ENCODE measurements at regions not wholly inside any gene's neighbourhood (a gene's known extent, or its start where the extent isn't known, plus 50 kb on each side); places are given as distances from the start of the nearest gene placed in this dataset.
"Not testable (repeated sequence)": the region's sequence is repeated elsewhere in the genome, so short reads cannot be mapped to it uniquely, and the experiment has no call there.

DNA sequence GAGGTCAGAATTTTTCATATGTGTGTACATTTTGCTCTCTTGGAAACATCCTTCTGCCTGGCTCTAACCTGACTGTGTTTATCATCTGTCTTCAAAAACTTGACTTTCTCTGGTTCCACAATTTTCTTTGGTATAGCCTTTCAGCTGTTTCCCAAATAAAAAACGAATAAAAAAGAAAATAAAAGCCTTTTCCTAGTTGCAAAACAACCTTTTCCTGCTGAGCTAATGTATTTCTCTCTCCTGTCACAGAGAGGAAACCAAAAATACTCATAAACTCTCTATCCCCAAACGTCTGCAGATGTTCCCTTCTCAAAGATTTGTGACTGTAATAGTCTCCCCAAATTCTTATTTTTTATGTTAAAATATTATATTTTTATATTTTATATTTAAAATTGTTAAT, 505.3 kb upstream of the SLC39A10 start:
- H4K20me1 ChIP-seq (ENCODE audit: insufficient read depth, low read depth, low read length), result no peaks in the 10 kb centered on the region
- no peak overlapping the region for H3K4me3 ChIP-seq (ENCODE audit: low read length)
- no peaks in the 10 kb centered on the region for H3K9me3 ChIP-seq (ENCODE audit: low read length)
- no peak overlapping the region for H3K27ac ChIP-seq (ENCODE audit: low read length)
- no peaks in the 10 kb centered on the region for H3K36me3 ChIP-seq (ENCODE audit: insufficient read depth, low read length)
- DNase-seq, result no peak
- H3K9ac ChIP-seq (ENCODE audit: low read length), result no peak overlapping the region
- no peak overlapping the region for H3K4me2 ChIP-seq (ENCODE audit: low read depth, low read length, poor library complexity, severe bottlenecking)
- no peaks in the 10 kb centered on the region for H3K27me3 ChIP-seq (ENCODE audit: low read length)
- no peaks in the 10 kb centered on the region for H3K79me2 ChIP-seq (ENCODE audit: low read length)
- no peaks in the 10 kb centered on the region for H3K9me2 ChIP-seq (replicated peaks; ENCODE audit: insufficient read depth, low read length)
- no peak overlapping the region for H2AFZ ChIP-seq (ENCODE audit: low read length)
- H3K4me1 ChIP-seq (ENCODE audit: low read length), result no peaks in the 10 kb centered on the region

DNA sequence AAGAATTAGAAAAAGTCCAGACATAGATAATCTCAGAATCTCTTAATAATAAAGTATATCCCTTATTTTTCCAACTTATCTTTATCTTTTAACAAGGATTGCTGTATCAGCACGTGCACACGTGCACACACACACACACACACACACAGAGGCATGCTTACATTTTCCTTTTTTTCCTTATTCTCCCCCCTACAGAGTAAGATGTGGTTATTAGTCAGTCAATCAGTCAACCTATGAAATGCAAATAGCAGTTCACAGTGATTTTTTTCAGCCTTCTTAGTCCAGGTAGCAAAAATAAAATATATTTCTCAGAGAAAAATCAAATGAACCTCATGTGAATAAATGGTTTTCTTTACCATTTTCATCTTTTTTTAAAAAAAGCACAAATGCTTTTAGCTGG, 506.2 kb upstream of the SLC39A10 start:
- Histone ChIP-seq H3K27ac (ENCODE audit: low read length) (no peak overlapping the region), H3K4me3 (ENCODE audit: low read length) (no peak overlapping the region), H3K36me3 (ENCODE audit: insufficient read depth, low read length) (no peaks in the 10 kb centered on the region), H3K9ac (ENCODE audit: low read length) (no peak overlapping the region), H3K4me1 (ENCODE audit: low read length) (no peaks in the 10 kb centered on the region), H4K20me1 (ENCODE audit: insufficient read depth, low read depth, low read length) (no peaks in the 10 kb centered on the region), H2AFZ (ENCODE audit: low read length) (no peak overlapping the region), H3K27me3 (ENCODE audit: low read length) (no peaks in the 10 kb centered on the region), H3K9me2 (replicated peaks; ENCODE audit: insufficient read depth, low read length) (no peaks in the 10 kb centered on the region), H3K9me3 (ENCODE audit: low read length) (no peaks in the 10 kb centered on the region), H3K79me2 (ENCODE audit: low read length) (no peaks in the 10 kb centered on the region), H3K4me2 (ENCODE audit: low read depth, low read length, poor library complexity, severe bottlenecking) (no peak overlapping the region)
- no peak for DNase-seq

DNA sequence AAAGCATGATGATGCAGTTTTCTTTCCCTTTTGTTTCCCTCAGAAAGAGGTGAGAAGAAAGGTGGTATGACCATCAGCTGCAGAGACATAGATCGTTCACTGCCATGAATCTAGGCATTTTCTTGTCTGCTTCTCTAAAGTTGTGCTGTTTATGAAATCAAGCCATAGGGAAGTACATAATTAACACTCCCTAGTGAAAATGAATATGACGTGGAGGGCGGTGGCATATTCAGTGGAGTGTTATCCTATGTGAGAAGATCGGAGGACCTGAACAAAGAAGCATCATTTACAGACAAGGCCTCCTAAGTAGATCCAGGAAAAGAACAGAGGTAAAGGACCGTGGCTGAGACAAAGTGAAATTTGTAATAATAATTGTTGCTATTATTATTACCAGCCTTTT, 509.0 kb upstream of the SLC39A10 start:
- Histone ChIP-seq H2AFZ (ENCODE audit: low read length) (no peak overlapping the region), H3K27ac (ENCODE audit: low read length) (no peak overlapping the region), H3K79me2 (ENCODE audit: low read length) (no peaks in the 10 kb centered on the region), H3K4me2 (ENCODE audit: low read depth, low read length, poor library complexity, severe bottlenecking) (no peak overlapping the region), H3K9me3 (ENCODE audit: low read length) (no peaks in the 10 kb centered on the region), H4K20me1 (ENCODE audit: insufficient read depth, low read depth, low read length) (no peaks in the 10 kb centered on the region), H3K36me3 (ENCODE audit: insufficient read depth, low read length) (no peaks in the 10 kb centered on the region), H3K9me2 (replicated peaks; ENCODE audit: insufficient read depth, low read length) (no peaks in the 10 kb centered on the region), H3K9ac (ENCODE audit: low read length) (no peak overlapping the region), H3K27me3 (ENCODE audit: low read length) (no peaks in the 10 kb centered on the region), H3K4me3 (ENCODE audit: low read length) (no peak overlapping the region), H3K4me1 (ENCODE audit: low read length) (no peaks in the 10 kb centered on the region)
- DNase-seq, result no peak

DNA sequence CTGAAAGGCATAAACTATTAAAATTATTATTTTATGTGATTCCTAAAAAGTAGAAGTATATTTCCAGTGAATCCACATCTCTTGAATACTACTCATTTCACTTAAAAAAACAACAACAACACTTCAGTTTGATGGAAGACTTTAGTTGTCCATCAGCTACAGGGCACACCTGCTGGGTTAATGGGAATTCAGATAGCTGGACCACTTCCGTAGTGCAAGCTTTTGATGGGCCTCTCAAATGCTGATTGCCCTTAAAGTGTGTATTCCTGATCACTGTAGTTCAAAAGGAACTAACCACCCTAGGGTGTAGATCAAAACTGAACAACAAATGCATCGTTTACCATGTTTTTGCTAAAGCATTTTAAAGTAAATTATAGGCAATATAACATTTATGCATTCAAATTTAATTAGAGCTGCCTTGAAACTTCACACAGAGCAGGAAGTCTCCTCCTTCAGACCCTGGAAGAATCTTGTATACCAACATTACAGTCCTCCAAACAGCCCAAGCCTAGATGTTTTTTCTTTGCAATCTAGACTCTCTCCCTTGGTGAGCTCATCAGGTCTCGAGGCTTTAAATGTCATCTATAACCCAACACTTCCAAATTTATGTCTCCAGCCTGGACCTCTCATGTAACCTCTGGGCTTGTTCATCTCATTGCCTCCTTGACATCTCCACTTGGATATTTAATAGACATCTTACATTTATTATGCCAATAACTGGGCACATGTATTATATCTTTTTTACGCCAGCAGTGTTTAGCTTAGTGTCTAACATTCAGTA, 510.1 kb upstream of the SLC39A10 start:
- no peak overlapping the region for H3K27ac ChIP-seq (ENCODE audit: low read length)
- H3K9me3 ChIP-seq (ENCODE audit: low read length), result no peaks in the 10 kb centered on the region
- no peaks in the 10 kb centered on the region for H3K27me3 ChIP-seq (ENCODE audit: low read length)
- no peak overlapping the region for H3K9ac ChIP-seq (ENCODE audit: low read length)
- DNase-seq, result no peak
- H3K79me2 ChIP-seq (ENCODE audit: low read length), result no peaks in the 10 kb centered on the region
- H4K20me1 ChIP-seq (ENCODE audit: insufficient read depth, low read depth, low read length), result no peaks in the 10 kb centered on the region
- no peaks in the 10 kb centered on the region for H3K9me2 ChIP-seq (replicated peaks; ENCODE audit: insufficient read depth, low read length)
- no peak overlapping the region for H3K4me2 ChIP-seq (ENCODE audit: low read depth, low read length, poor library complexity, severe bottlenecking)
- no peak overlapping the region for H2AFZ ChIP-seq (ENCODE audit: low read length)
- H3K4me3 ChIP-seq (ENCODE audit: low read length), result no peak overlapping the region
- H3K4me1 ChIP-seq (ENCODE audit: low read length), result no peaks in the 10 kb centered on the region
- H3K36me3 ChIP-seq (ENCODE audit: insufficient read depth, low read length), result no peaks in the 10 kb centered on the region

DNA sequence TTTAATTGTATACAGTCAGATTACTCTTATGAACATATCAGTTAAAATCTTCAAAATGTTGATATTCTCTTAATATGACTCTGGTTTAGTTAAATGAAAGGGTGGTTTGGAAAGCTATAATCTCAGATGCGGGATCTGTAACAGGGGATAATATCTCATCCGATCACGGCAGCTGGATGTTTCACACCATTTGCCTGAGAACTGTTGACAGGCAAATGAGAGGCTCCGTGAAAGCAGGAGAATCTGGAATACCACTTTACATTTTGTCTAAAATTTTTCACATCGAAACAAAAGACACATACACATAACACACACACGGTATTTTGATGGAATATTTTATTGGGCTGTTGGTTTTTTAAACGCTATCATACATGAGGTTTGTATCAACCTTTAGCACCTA, 518.6 kb upstream of the SLC39A10 start:
- H3K36me3 ChIP-seq (ENCODE audit: insufficient read depth, low read length), result no peaks in the 10 kb centered on the region
- no peak overlapping the region for H3K4me2 ChIP-seq (ENCODE audit: low read depth, low read length, poor library complexity, severe bottlenecking)
- no peak for DNase-seq
- H3K9me2 ChIP-seq (replicated peaks; ENCODE audit: insufficient read depth, low read length), result no peaks in the 10 kb centered on the region
- H3K27me3 ChIP-seq (ENCODE audit: low read length), result no peaks in the 10 kb centered on the region
- no peak overlapping the region for H3K9ac ChIP-seq (ENCODE audit: low read length)
- H2AFZ ChIP-seq (ENCODE audit: low read length), result no peak overlapping the region
- no peaks in the 10 kb centered on the region for H3K9me3 ChIP-seq (ENCODE audit: low read length)
- no peaks in the 10 kb centered on the region for H3K79me2 ChIP-seq (ENCODE audit: low read length)
- H3K4me1 ChIP-seq (ENCODE audit: low read length), result no peaks in the 10 kb centered on the region
- no peak overlapping the region for H3K27ac ChIP-seq (ENCODE audit: low read length)
- H4K20me1 ChIP-seq (ENCODE audit: insufficient read depth, low read depth, low read length), result no peaks in the 10 kb centered on the region
- no peak overlapping the region for H3K4me3 ChIP-seq (ENCODE audit: low read length)

DNA sequence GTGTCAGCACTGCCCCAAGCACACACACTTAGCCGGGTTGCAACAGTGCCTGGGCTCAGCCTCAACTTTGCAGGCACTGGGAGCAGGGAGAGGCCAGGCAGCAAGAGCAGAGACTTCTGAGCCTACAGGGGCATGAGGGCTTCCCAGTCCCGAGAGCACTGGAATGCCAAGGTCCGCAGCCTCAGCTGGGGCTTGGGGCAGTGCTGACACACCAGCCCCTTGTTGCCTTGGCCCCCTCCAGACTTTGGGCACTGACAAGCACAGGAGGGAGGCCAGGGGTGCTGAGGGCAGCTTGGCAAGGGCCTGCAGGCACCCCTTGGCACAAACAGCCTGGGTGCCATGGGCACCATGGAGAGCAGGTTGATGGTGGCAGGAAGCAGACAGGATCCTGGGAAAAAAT, 531.1 kb upstream of the SLC39A10 start:
- not testable (repeated sequence) for H3K9ac ChIP-seq (ENCODE audit: low read length); H3K4me3 ChIP-seq (ENCODE audit: low read length); DNase-seq; H3K4me2 ChIP-seq (ENCODE audit: low read depth, low read length, poor library complexity, severe bottlenecking); H3K4me1 ChIP-seq (ENCODE audit: low read length); H3K27me3 ChIP-seq (ENCODE audit: low read length); H2AFZ ChIP-seq (ENCODE audit: low read length); H3K79me2 ChIP-seq (ENCODE audit: low read length); H3K27ac ChIP-seq (ENCODE audit: low read length); H3K36me3 ChIP-seq (ENCODE audit: insufficient read depth, low read length); H4K20me1 ChIP-seq (ENCODE audit: insufficient read depth, low read depth, low read length); H3K9me2 ChIP-seq (replicated peaks; ENCODE audit: insufficient read depth, low read length); H3K9me3 ChIP-seq (ENCODE audit: low read length)

DNA sequence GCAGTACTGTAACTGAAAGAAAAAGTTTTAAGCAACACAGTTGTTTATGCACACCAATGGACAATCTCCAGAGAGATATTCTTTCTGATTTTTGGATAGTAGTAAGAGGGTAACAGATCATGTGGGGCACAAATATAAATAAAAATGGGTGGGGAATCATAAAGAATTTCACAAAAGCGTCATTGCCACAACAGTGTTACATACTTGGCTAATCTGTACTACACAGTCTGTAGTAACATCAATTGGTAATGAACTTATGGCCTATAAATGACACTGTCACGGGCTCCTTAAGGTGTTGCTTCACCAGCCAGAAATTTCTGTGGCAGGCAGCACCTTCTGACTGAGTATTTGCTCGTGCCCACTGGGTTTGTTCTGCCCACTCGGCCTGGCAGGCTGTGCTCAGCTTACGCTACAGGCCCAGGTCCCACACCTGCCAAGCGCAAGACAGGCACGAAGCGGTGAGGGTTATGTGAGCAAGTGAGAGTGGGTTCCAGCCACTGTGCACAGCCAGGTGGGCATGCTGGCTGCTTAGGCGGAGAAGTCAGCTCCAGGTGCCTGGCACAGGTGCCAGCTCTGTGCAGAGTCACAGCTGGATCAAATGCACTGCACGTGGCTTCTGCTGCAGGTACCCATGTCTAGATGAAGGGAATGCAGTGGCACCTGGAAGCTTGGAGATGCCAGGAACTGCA, 532.5 kb upstream of the SLC39A10 start:
- H3K9me2 ChIP-seq (replicated peaks; ENCODE audit: insufficient read depth, low read length), result no peaks in the 10 kb centered on the region
- no peaks in the 10 kb centered on the region for H4K20me1 ChIP-seq (ENCODE audit: insufficient read depth, low read depth, low read length)
- no peaks in the 10 kb centered on the region for H3K79me2 ChIP-seq (ENCODE audit: low read length)

DNA sequence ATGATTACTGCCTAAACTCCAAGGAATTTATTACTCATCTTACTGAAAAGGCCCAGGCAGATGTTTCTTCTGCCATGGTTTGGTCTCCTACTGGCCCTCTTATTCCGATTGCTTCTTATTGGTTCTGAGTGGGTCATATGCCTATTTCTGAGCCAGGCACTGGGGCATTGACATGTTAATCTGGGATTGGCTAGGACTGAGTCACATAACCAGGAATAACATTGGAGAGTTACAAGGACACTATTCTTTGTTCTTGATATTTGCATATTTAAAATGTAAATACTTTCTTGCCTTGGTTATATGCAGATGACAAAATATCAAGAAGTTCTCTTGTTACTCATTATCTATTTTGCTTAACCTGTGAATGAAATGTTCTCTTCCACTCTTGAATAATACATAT, 534.4 kb upstream of the SLC39A10 start:
- Histone ChIP-seq H3K4me3 (ENCODE audit: low read length) (no peak overlapping the region), H3K36me3 (ENCODE audit: insufficient read depth, low read length) (no peaks in the 10 kb centered on the region), H3K9me3 (ENCODE audit: low read length) (no peaks in the 10 kb centered on the region), H3K4me2 (ENCODE audit: low read depth, low read length, poor library complexity, severe bottlenecking) (no peak overlapping the region), H2AFZ (ENCODE audit: low read length) (no peak overlapping the region), H3K9ac (ENCODE audit: low read length) (no peak overlapping the region), H3K9me2 (replicated peaks; ENCODE audit: insufficient read depth, low read length) (no peaks in the 10 kb centered on the region), H3K4me1 (ENCODE audit: low read length) (no peaks in the 10 kb centered on the region), H3K27ac (ENCODE audit: low read length) (no peak overlapping the region), H3K79me2 (ENCODE audit: low read length) (no peaks in the 10 kb centered on the region), H4K20me1 (ENCODE audit: insufficient read depth, low read depth, low read length) (no peaks in the 10 kb centered on the region), H3K27me3 (ENCODE audit: low read length) (no peaks in the 10 kb centered on the region)
- DNase-seq, result no peak

More for the DNA sequence above, 532.5 kb upstream of the SLC39A10 start:
- H3K4me1 ChIP-seq (ENCODE audit: low read length), result no peaks in the 10 kb centered on the region
- no peak overlapping the region for H3K9ac ChIP-seq (ENCODE audit: low read length)
- no peak overlapping the region for H3K27ac ChIP-seq (ENCODE audit: low read length)
- H2AFZ ChIP-seq (ENCODE audit: low read length), result no peak overlapping the region
- no peak overlapping the region for H3K4me3 ChIP-seq (ENCODE audit: low read length)
- no peaks in the 10 kb centered on the region for H3K9me3 ChIP-seq (ENCODE audit: low read length)
- no peak overlapping the region for H3K4me2 ChIP-seq (ENCODE audit: low read depth, low read length, poor library complexity, severe bottlenecking)
- no peak for DNase-seq
- H3K27me3 ChIP-seq (ENCODE audit: low read length), result no peaks in the 10 kb centered on the region
- no peaks in the 10 kb centered on the region for H3K36me3 ChIP-seq (ENCODE audit: insufficient read depth, low read length)

All from Karpas-422 (cell line).